ENCODE measurements at regions not wholly inside any gene's neighbourhood (a gene's known extent, or its start where the extent isn't known, plus 50 kb on each side); places are given as distances from the start of the nearest gene placed in this dataset.

DNA sequence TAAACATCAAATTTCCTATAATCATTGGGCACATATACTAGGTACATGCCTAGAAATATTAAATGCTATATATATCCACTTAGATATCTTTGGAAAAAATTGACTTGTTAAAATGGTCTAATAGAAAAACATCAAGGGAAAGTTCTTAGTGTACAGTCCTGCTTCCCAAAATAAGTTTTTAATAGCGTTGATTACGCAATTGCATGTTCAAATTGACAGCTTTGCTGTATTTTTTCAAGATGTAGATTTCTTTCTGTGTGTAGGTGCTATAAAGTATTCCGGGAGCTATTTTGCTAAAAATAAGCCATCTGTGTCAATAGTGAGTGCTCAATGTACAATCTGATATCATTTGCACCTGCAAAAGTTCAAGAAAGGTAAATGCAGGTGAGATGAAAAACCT is 463.9 kb upstream of the ATP2B1 start:
- TF ChIP-seq, protein P1, sequence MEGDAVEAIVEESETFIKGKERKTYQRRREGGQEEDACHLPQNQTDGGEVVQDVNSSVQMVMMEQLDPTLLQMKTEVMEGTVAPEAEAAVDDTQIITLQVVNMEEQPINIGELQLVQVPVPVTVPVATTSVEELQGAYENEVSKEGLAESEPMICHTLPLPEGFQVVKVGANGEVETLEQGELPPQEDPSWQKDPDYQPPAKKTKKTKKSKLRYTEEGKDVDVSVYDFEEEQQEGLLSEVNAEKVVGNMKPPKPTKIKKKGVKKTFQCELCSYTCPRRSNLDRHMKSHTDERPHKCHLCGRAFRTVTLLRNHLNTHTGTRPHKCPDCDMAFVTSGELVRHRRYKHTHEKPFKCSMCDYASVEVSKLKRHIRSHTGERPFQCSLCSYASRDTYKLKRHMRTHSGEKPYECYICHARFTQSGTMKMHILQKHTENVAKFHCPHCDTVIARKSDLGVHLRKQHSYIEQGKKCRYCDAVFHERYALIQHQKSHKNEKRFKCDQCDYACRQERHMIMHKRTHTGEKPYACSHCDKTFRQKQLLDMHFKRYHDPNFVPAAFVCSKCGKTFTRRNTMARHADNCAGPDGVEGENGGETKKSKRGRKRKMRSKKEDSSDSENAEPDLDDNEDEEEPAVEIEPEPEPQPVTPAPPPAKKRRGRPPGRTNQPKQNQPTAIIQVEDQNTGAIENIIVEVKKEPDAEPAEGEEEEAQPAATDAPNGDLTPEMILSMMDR (IDR thresholded peaks at IDR 0.05; ENCODE audit: poor library complexity, severe bottlenecking): no peak
- TF ChIP-seq, protein P2, sequence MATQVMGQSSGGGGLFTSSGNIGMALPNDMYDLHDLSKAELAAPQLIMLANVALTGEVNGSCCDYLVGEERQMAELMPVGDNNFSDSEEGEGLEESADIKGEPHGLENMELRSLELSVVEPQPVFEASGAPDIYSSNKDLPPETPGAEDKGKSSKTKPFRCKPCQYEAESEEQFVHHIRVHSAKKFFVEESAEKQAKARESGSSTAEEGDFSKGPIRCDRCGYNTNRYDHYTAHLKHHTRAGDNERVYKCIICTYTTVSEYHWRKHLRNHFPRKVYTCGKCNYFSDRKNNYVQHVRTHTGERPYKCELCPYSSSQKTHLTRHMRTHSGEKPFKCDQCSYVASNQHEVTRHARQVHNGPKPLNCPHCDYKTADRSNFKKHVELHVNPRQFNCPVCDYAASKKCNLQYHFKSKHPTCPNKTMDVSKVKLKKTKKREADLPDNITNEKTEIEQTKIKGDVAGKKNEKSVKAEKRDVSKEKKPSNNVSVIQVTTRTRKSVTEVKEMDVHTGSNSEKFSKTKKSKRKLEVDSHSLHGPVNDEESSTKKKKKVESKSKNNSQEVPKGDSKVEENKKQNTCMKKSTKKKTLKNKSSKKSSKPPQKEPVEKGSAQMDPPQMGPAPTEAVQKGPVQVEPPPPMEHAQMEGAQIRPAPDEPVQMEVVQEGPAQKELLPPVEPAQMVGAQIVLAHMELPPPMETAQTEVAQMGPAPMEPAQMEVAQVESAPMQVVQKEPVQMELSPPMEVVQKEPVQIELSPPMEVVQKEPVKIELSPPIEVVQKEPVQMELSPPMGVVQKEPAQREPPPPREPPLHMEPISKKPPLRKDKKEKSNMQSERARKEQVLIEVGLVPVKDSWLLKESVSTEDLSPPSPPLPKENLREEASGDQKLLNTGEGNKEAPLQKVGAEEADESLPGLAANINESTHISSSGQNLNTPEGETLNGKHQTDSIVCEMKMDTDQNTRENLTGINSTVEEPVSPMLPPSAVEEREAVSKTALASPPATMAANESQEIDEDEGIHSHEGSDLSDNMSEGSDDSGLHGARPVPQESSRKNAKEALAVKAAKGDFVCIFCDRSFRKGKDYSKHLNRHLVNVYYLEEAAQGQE (IDR thresholded peaks at IDR 0.05; ENCODE audit: borderline replicate concordance): no peak
- TF ChIP-seq RAD21 (conservative IDR thresholded peaks at IDR 0.05): no peak

All from neural cell (in vitro differentiated cells).